Hippocampal formation (tissue), 2 donors: ENCODE measurements at regions not wholly inside any gene's neighbourhood (a gene's known extent, or its start where the extent isn't known, plus 50 kb on each side); places are given as distances from the start of the nearest gene placed in this dataset.

ENCODE experiments used
- DNase-seq, 2 donors: peaks; one replicate each; lab custom pipeline; 2025; lab: John Stamatoyannopoulos, UW

DNA sequence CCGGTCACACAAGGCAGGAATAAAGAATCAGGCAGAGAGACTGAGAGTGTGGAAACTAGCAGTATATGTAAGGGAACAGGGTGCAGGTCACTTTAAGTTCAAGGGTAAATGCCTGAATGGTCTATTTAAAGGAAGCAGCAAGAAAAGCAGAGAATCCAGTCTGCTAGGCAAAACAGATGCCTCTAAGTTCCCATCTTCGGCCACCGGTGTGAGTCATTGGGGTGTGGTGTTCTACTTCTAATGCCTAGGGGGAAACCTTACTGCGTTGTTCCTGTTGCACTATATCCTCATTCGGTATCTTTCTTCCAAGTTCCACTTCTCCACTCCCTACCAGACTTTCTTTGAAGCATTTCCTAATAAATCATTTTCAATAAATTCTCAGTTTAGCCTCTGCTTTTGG lies 259.9 kb downstream of the HHIPL2 start:
- DNase-seq, result no peak

- DNase-seq, result no peak
Measured at GRCh38 chr1:222286011-222286410, 261.9 kb downstream of the HHIPL2 start.

DNA sequence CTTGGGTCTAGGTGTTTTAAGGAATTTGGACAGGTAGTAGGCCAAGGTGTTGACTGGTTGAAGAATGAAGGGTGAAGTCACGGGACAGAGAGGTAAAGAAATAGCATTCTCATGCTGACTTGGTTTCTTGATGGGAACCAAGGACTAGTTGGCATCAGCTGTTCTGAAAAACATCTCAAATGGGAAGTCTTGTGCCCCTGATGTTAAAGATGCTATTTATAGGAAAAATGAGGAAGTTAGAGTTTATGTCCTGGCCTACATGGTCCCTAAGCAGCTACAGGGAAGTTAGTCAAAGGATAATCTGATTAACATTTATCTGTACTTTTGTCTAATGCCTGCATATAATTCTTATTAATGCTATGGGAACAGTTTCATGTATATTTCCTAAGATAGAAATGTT lies 262.4 kb downstream of the HHIPL2 start:
- no peak for DNase-seq

DNA sequence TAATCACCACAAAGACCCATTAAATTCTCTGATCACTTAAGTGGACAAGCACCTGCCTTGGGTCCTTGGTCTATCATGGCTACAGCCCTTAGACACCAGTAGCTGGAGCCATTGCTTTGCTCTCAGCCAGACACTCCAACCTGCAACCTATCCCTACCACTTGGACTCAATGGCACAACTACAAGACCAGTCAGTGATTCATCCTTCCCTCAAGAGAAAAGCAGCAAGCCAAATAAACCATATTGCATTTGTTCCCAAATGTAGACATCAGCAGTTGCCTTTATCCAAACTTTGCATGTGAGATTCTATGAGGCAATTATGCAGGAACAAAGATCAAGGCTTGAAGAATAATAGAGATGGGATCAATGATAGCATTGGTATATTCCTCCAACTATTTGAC lies 263.4 kb downstream of the HHIPL2 start:
- no peak for DNase-seq

DNA sequence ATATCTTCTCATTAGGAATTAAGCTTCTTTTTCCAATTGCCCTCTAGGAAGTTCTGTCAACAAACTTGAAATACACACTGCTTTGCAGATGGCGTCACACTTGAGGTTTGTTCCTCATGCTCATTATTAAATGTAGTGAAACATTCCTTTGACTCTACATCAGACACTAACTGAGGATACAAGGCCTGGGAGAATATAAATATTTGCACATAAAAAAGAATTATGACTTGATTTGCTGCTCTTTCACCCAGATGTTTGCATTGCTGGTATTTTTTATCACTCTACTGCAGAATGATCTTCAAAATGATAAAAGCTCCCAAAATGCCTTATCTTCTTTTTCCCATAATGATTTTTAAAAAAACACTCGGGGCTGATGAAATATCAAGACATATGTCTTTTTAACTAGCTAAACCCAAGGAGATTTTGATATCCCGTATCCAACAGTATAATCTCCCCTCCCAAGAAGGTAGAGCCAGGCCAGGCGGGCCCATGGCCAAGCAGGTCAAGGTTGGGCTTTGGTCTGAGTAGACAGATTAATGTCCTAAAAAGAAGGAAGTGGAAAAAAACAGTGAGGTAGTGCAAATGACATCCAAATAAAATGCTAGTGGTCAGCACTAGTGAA lies 264.6 kb downstream of the HHIPL2 start:
- no peak for DNase-seq

GRCh38 chr1:222279591-222279990 lies 268.3 kb downstream of the HHIPL2 start:
- DNase-seq, result no peak

- no peak for DNase-seq
Measured at GRCh38 chr1:222278501-222278900, 269.4 kb downstream of the HHIPL2 start.

DNA sequence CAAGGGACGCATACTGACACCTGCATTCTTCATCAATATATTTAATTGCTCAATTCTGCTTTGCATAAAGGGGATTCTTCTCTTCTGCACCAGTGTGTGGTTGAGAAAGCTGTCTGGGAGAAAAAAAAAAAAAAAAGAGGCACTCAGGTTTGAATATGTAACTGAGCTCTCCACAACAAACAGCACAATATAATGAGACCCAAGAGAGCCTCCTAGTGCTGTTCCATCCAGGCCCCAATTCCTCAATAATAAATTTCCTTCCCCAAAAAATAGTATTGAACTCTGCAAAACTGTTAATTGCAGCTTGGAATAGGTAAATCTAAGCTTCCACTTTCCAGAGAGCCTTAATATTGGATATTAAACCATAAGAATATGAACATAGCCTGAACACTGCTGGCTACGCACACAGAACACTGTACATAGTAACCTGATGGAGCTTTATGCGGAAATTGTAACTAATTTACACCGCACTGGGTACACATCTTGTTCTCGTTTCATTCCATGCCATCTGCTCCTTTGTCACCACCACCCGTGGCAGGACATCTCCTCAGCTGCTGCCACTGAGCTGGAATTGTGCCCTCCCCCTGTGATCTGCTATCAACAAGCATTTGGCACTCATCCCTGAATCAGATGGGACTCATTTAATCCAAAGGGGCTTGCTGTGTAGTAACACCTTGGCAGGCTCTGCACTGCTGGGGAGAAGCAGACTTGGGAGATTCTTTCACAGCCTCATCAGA lies 272.0 kb downstream of the HHIPL2 start:
- no peak for DNase-seq

- no peak for DNase-seq
Measured at GRCh38 chr1:222275001-222275728, 272.7 kb downstream of the HHIPL2 start.

DNA sequence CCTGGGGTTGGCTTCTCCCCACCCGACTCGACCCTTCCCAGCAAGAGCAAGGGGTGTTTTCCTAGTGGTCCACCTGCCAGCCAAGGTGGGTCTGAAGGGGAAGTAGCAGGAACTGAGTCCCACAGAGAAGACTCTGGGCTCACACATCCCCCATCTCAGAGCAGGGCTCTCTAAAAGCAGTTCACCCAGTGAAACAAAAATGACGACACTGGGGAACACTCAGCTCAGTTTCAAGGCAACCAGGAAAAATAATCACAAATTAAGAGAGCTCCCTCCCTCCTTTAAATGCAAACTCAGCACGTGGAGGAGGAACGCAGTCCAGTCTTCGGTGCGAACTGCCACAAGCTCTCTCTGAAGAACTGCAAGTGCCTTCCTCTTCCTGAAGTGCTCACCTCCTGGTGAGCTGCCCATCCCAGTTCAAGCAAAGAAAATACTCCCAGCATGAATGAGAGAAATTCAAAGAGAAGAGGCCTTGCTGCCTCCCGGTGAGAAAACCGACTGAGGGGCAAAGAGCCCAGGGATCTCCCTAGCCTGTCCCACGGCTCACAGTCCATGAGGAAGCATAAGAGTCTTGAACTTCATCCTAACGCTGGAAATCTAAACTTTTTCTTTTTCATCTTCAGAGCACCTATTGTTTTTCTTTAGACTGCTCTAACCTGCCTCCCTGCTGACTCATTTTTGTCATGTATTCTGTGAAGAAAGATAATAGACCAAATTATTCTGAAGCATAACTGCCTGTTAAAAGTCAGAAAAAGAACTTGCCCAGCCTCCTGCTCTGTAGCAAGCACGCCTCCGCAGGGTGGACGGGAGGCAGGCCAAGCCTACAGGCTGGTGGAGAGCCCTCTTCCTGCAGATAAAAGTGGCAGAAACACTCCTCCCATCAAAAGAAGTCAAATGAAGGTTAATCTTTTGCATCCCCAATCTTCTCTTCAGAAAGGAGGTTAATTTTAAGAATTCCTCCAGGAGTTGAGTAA lies 281.4 kb downstream of the HHIPL2 start:
- DNase-seq, result no peak

DNA sequence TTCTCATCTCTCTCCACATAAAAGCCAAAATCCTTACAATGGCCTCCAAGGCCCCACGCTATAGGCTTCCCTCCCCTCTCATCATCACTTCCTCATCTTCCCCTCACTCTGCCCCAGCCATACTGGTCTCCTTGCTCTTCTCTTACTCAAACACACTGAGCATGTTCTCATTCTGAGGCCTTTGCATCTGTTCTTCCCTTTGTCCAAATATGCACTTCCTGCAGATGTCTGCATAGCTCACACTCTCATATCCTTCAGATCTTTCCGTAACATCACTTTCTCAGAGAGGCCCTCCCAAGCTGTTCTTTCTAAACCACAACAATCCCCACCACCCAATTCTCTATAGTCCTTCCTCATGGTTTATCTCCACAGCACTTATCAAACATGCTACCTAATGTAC lies 284.1 kb downstream of the HHIPL2 start:
- no peak for DNase-seq

GRCh38 chr1:222257027-222257426 lies 290.9 kb downstream of the HHIPL2 start:
- no peak for DNase-seq

- DNase-seq, result no peak
Measured at GRCh38 chr1:222256058-222256457, 291.8 kb downstream of the HHIPL2 start.

GRCh38 chr1:222252788-222253187 lies 295.1 kb downstream of the HHIPL2 start:
- no peak for DNase-seq

GRCh38 chr1:222251847-222252246 lies 296.1 kb downstream of the HHIPL2 start:
- no peak for DNase-seq

- no peak for DNase-seq
Measured at GRCh38 chr1:222250376-222250775, 297.5 kb downstream of the HHIPL2 start.

DNA sequence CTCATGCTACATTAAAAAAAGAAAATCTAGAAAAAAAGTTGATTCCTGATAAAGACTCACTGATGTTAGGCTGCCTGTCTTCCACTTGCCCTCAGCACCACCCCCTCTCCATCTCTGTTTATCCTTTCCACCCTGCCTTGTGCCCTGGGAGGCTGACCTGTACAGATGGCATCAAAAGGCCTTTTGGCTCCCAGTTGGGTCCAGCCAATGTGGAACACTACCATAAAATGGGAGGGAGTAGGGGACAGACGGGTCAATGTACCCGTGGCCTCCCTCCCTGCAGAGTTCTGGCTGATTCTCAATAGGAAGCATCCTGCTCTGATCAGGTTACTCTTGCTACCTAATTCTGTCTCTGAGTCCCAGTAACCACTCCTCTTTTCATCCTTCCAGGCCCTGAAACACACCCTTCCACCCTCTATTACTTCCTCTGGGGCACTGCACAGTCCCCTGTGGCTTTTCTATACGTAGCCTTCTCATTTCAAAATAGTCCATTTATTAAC lies 300.0 kb downstream of the HHIPL2 start:
- DNase-seq, result no peak

GRCh38 chr1:222247081-222247480 lies 300.8 kb downstream of the HHIPL2 start:
- no peak for DNase-seq

DNA sequence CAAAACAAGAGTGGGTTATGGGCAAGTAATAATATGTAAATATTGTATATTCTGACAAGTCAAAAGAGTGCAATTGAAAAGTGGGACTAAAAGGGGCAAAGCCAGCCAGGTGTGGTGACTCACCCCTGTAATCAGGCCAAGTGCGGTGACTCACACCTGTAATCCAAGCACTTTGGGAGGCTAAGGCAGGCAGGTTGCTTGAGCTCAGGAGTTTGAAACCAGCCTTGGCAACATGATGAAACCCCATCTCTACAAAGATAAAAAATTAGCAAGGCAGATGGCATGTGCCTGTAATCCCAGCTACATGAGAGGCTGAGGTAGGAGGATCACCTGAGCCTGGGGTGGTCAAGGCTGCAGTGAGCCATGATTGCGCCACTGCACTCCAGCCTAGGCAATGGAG lies 304.0 kb downstream of the HHIPL2 start:
- no peak for DNase-seq

DNA sequence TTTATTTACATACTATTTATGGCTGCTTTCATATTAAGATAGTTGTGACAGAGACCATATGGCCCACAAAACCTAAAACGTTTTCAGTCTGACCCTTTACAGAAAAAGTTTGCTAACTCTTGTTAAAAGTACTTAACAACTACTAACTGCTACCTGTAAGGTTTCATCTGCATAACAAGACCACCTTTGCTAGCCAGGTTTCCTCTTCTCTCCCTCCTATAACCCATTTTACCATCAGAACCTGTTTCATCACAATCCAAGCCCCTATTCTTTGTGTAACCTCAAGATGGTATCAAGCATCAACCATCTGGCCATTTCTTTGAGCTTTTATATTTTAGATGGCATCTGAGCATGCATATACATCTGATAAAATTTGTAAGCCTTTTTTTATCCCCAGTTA lies 305.4 kb downstream of the HHIPL2 start:
- no peak for DNase-seq

DNA sequence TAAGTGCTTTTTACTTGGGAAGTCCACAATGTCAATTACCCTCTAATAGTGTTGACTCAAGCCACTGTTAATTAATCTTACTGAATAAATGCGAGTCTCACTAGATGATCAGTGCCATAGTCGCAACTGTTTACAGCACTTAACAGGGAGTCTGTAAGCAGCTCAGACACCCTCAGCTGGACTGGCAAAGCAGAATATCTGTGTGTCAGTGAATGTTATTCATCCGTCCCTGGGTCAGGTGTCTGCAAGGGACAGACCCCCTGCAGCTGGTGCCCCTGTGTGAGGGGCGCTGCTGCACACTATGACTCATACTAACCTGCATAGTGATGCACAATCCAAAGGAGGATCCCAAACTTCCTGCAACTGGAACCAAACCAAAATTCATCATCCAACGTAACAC lies 306.5 kb downstream of the HHIPL2 start:
- DNase-seq, result no peak
